Panc1 (cell line): ENCODE measurements at regions not wholly inside any gene's neighbourhood (a gene's known extent, or its start where the extent isn't known, plus 50 kb on each side); places are given as distances from the start of the nearest gene placed in this dataset.
"Not testable (repeated sequence)": the region's sequence is repeated elsewhere in the genome, so short reads cannot be mapped to it uniquely, and the experiment has no call there.

Source experiments
- CTCF ChIP-seq: fragments of 450-650 bp; IDR thresholded peaks from 2 replicates; pipeline ENCODE4 v1.5.1; 2017; ENCODE audit warnings: mild to moderate bottlenecking
- POLR2AphosphoS5 ChIP-seq: IDR thresholded peaks from 2 replicates; pipeline ENCODE4 v1.6.1; 2012; ENCODE audit warnings: mild to moderate bottlenecking, low read depth, low read length, moderate library complexity
- REST ChIP-seq, 2 experiments: IDR thresholded peaks; 2 replicates each; pipeline ENCODE4 v1.6.1; 2011 to 2012; ENCODE audit warnings: low read depth in 2 of 2, control low read depth in 1 of 2, low read length in 1 of 2, mild to moderate bottlenecking in 1 of 2, moderate library complexity in 1 of 2; ENCODE audit not compliant: insufficient read depth in 1 of 2
- TCF7L2 ChIP-seq: IDR thresholded peaks from 2 replicates; pipeline ENCODE4 v1.6.1; 2011; ENCODE audit warnings: mild to moderate bottlenecking, low read depth, low read length, inconsistent platforms

GRCh38 chr2:184456693-184457092 is 141.6 kb upstream of the ZNF804A start:
- not testable (repeated sequence) for TF ChIP-seq POLR2AphosphoS5; CTCF; REST (IDR thresholded peaks at IDR 0.05; ENCODE audit: insufficient read depth in 1 of 2, low read depth in 2 of 2, low read length in 1 of 2); TCF7L2
